ENCODE measurements at regions not wholly inside any gene's neighbourhood (a gene's known extent, or its start where the extent isn't known, plus 50 kb on each side); places are given as distances from the start of the nearest gene placed in this dataset.
"Not testable (repeated sequence)": the region's sequence is repeated elsewhere in the genome, so short reads cannot be mapped to it uniquely, and the experiment has no call there.

- no peak for DNase-seq (ENCODE audit: low read depth in 2 of 2)
These were observed 268.2 kb downstream of the SH3GL2 start for GRCh38 chr9:17846948-17847655.

DNA sequence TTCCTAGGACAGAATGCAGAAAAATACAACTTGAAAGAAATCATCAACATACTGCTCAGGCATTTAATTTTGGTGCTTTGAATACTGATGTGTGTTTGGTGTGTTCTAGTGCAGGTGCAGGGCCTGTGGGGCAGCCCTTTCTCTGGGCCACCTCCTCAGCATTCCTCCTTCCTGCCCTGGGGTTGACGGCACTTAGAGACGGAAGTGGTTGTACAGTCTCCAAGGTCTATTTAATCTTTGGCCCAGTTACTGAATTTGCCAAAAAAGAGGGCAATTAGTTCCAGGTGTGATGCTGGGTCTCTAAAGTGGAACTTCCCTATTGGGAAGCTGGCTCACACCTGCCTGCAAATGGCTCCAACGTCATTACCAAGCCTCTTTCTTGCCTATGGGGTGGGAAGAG lies 269.0 kb downstream of the SH3GL2 start:
- no peak for DNase-seq (ENCODE audit: low read depth in 2 of 2)

GRCh38 chr9:17852108-17852507 lies 273.2 kb downstream of the SH3GL2 start:
- DNase-seq (ENCODE audit: low read depth in 2 of 2): no peak

DNA sequence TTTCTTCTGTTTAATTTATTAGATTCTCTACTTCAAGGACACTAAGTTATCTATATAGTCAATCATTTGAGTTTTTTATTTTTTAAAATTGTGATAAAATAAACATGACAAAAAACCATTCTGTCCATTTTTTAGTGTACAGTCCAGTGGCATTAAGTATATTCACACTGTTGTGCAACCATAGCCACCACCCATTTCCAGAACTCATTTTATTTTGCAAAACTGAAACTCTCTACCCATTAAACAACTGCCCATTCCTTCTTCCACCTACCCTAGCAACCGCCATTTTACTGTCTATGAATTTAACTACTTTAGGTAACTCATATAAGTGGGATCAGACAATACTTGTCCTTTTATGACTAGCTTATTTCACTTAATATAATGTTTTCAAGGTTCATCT lies 275.6 kb downstream of the SH3GL2 start:
- no peak for DNase-seq (ENCODE audit: low read depth in 2 of 2)

- DNase-seq (ENCODE audit: low read depth in 2 of 2): no peak
These were observed 278.1 kb downstream of the SH3GL2 start for GRCh38 chr9:17856995-17857394.

GRCh38 chr9:17859228-17859627 lies 280.4 kb downstream of the SH3GL2 start:
- no peak for DNase-seq (ENCODE audit: low read depth in 2 of 2)

GRCh38 chr9:17859987-17860386 lies 281.1 kb downstream of the SH3GL2 start:
- DNase-seq (ENCODE audit: low read depth in 2 of 2): no peak

- no peak for DNase-seq (ENCODE audit: low read depth in 2 of 2)
These were observed 283.2 kb downstream of the SH3GL2 start for GRCh38 chr9:17862101-17862500.

- DNase-seq (ENCODE audit: low read depth in 2 of 2): no peak
These were observed 283.8 kb downstream of the SH3GL2 start for GRCh38 chr9:17862629-17863028.

GRCh38 chr9:17863213-17863883 lies 284.5 kb downstream of the SH3GL2 start:
- no peak for DNase-seq (ENCODE audit: low read depth in 2 of 2)

DNA sequence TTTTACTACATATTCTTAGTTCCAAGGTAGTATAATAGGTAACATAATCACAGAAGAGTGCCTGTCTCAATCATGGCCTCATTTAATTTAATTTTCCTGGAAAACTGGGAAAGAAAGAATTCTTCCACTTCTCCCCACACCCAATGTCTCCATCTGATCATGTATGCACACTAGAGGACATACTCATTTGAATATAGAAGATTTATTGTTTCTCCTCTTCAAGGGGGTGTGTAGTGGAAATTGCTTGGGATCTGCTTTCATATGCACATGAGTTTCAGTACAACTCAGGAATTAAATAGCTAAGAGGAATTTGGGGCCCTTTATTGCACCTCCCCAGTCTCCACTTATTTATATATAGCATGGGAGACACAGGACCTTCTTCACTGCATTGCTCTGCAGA lies 285.1 kb downstream of the SH3GL2 start:
- no peak for DNase-seq (ENCODE audit: low read depth in 2 of 2)

DNA sequence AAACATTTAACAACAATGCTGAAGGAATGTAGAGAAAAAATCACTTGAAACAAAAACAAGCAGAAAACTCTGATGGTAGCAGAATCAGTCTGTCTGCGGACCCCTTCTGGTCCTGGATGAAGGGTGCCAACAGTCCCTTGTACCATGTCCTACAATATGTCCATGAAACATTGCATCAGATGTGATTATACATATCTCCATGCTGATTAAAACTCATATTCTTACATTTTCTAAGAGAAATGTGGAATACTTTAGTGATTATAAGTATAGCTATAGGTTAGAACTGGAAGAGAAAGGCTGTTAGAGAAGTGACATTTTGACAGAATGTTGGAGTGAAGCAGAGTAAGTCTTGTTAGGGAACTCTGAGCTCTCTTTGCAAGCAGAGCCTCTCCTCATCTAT lies 286.1 kb downstream of the SH3GL2 start:
- DNase-seq (ENCODE audit: low read depth in 2 of 2): no peak

- no peak for DNase-seq (ENCODE audit: low read depth in 2 of 2)
These were observed 287.0 kb downstream of the SH3GL2 start for GRCh38 chr9:17865881-17866280.

GRCh38 chr9:17870722-17871121 lies 291.9 kb downstream of the SH3GL2 start:
- DNase-seq (ENCODE audit: low read depth in 2 of 2): no peak

DNA sequence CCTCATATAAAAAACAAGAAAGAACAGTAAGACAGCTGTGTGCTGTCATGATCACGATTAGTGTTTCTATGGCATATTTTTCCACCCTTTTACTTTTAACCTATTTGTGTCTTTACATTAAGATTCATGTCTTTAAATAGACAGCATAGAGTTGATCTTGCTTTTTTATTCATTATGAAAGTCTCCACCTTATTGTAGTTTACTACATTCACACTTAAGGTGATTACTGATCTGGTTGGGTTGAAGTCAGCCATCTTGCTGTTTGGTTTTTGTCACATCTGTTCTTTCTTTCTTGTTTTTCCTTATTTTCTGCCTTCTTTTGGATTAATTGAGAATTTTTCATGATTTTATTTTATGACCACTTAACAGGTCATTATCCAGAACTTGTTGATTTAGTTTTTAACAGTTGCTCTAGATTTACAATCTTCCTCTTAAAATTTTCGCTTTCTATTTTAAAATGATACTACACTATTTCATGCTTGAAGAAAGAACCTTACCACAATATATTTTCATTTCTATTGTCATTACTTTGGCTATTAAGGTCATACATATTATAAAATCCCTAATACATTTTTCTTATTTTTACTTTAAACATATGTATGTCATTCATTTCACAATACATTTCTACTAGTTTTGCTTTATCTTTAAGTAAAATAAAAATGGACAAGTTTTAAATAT lies 292.5 kb downstream of the SH3GL2 start:
- DNase-seq (ENCODE audit: low read depth in 2 of 2): no peak

DNA sequence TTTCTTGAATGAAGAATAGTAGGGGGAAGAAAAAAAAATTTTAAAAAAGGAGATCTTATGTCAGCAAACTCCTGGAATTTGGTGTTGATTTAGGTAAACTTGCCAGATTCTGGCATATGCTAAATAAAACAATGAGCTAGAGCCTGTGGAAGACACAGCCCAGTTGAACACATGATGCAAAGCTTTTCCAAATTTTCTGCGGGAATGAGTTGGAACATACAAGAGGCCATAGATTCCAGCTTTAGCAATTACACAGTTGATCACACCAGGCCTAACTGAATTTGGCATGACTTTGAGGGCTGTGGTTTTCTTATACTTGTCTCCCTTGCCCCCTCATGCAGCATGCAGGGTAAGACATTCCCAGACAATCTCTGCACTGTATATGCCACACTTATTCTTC lies 297.0 kb downstream of the SH3GL2 start:
- DNase-seq (ENCODE audit: low read depth in 2 of 2): no peak

GRCh38 chr9:17876687-17877086 lies 297.8 kb downstream of the SH3GL2 start:
- no peak for DNase-seq (ENCODE audit: low read depth in 2 of 2)

DNA sequence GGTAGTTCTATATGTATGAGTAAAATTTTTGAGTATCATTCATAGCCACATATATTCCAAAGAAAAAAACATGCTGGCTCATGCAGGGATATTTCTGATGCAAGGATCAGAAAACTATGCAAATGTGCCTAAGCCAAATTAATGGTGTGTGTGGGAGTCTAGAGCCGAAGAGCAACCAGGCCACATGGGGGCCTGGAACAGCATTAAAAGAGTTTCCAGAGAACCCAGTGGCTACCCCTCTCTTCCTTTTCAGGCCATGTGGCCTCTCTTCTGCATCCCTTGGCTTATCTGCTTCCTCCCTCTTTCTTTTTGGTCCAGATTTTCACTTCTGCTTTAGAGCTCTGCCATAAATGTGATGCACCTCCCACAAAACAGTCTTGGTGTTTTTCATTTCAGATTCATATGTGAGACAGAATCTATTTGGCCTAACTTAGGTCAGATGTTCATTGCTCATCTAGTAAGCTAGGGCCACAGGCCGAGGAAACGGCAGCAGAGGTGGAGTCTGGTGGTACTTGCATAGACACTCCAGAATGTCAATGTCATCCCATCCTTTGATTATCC lies 300.0 kb downstream of the SH3GL2 start:
- DNase-seq (ENCODE audit: low read depth in 2 of 2): no peak

GRCh38 chr9:17881371-17881770 lies 302.5 kb downstream of the SH3GL2 start:
- DNase-seq (ENCODE audit: low read depth in 2 of 2): no peak

GRCh38 chr9:17882688-17883594 lies 304.1 kb downstream of the SH3GL2 start:
- no peak for DNase-seq (ENCODE audit: low read depth in 2 of 2)

- no peak for DNase-seq (ENCODE audit: low read depth in 2 of 2)
These were observed 309.2 kb downstream of the SH3GL2 start for GRCh38 chr9:17888066-17888465.

DNA sequence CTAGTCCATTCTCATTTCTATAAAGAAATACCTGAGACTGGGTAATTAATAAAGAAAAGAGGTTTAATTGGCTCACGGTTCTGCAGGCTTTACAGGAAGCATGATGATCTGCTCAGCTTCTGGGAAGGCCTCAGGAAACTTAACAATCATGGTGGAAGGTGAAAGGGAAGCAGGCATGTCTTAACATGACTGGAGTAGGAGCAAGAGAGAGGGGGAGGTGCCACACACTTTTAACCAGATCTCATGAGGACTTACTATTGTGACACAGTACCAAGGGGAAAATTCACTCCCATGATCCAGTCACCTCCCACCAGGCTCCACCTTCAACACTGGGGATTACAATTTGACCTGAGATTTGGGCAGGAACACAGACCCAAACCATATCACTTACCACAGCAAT lies 310.1 kb downstream of the SH3GL2 start:
- not testable (repeated sequence) for DNase-seq (ENCODE audit: low read depth in 2 of 2)

Measured in stimulated activated CD8-positive, alpha-beta memory T cell treated with anti-CD3 and anti-CD28 coated beads, Interleukin-7, amount 100 ng/mL, for 4 hours (primary cell).